ENCODE measurements at regions not wholly inside any gene's neighbourhood (a gene's known extent, or its start where the extent isn't known, plus 50 kb on each side); places are given as distances from the start of the nearest gene placed in this dataset.
A peak's percentile ranks its signal among the peaks of the same experiment; 100 is the strongest.
"Not testable (repeated sequence)": the region's sequence is repeated elsewhere in the genome, so short reads cannot be mapped to it uniquely, and the experiment has no call there.

- peak; percentile 15 for DNase-seq (ENCODE audit: low spot score)
These were observed 965.6 kb downstream of the XPNPEP1 start for GRCh38 chr10:108957681-108958080.

GRCh38 chr10:108956149-108956548 is 967.2 kb downstream of the XPNPEP1 start:
- DNase-seq (ENCODE audit: low spot score): no peak

GRCh38 chr10:108920029-108920428 is 1003.3 kb downstream of the XPNPEP1 start:
- DNase-seq (ENCODE audit: low spot score): not testable (repeated sequence)

GRCh38 chr10:108913300-108913699 is 1010.0 kb downstream of the XPNPEP1 start:
- DNase-seq (ENCODE audit: low spot score): no peak

- peak; percentile 72 for DNase-seq (ENCODE audit: low spot score)
These were observed 1011.3 kb downstream of the XPNPEP1 start for GRCh38 chr10:108911814-108912541.

DNA sequence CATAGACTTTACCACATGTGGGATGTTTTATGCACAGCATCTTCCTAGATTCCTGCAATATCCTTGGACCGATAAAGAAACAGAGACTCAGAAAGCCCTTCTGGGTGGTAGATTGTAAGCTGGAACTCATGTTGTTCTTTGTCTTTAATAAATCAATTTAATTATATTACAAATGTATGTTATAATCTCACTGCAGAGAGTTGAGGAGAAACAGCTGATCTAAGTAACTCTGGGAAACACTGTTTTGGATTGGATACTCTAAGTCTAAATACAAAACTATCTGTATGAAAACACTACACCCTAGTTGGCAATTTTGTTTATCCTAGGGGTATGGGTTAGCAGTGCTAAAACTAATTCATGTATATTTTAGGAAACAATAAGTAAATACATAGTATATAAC is 1015.2 kb downstream of the XPNPEP1 start:
- DNase-seq (ENCODE audit: low spot score): no peak

DNA sequence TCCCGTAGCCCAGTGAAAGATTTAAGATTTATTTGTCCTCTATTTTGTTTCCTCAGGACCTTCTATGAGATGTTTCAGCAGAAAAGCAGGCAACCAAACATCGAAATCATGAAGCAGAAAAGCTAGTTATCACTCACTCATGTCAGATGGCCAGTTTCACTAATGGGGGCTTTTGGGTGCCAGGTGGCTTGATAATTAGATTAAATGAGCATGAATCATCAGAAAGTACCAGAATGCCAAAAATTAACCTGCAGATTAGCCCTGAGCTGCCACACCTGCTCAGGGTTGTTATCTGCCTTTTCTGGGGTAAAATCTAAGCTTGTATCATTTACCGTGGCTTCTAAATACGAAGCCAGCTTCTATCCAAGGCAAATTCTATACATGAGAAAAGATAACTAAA is 1017.5 kb downstream of the XPNPEP1 start:
- DNase-seq (ENCODE audit: low spot score): no peak

DNA sequence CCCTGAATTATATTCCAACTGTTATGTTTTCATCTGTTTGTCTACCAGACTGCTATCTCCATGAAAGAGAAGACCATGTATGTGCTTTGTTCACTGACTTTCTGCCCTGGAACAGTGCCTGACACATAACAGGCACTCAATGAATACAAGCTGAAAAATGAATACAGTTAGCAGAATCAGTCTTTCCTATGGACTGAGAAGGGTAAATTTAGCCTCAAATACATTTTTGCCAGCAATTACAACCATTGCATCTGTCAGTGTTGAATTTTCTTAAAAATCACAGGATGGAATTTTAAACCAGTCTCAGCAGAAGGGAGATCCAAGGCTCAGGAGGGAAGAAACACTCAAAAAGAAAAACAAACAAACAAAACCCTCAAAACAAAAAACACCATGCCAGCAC is 1018.1 kb downstream of the XPNPEP1 start:
- DNase-seq (ENCODE audit: low spot score): no peak

DNA sequence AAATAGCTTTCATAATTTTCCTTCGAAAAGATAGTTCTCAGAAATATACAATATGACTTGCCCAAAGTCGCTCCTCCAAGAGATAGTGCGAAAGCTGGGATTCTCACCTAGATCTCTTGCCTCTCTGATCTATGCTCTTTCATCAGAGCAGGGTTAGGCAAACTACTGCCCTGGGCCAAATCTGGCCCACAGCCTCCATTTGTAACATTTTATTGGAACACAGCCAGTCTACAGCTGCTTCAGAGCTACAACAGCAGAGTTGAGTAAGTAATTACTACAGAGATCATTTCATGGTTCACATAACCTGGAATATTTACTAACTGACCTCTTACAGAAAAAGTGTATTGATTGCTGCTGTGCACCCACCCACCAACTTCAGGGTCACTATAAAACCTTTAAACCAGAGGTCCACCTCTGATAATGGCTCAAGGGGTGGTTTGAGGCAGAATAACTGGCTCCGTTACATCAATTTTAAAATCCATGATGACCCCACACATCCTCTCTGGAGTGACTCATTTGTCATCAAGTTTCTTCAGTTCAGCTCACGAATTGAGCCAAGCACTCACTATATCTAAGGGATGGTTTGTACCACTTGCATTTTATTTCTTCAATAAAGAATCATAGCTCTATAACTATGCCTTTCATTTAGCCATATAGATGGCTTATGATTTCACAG is 1019.0 kb downstream of the XPNPEP1 start:
- peak; percentile 14 for DNase-seq (ENCODE audit: low spot score)

GRCh38 chr10:108902619-108903285 is 1020.6 kb downstream of the XPNPEP1 start:
- DNase-seq (ENCODE audit: low spot score): no peak

DNA sequence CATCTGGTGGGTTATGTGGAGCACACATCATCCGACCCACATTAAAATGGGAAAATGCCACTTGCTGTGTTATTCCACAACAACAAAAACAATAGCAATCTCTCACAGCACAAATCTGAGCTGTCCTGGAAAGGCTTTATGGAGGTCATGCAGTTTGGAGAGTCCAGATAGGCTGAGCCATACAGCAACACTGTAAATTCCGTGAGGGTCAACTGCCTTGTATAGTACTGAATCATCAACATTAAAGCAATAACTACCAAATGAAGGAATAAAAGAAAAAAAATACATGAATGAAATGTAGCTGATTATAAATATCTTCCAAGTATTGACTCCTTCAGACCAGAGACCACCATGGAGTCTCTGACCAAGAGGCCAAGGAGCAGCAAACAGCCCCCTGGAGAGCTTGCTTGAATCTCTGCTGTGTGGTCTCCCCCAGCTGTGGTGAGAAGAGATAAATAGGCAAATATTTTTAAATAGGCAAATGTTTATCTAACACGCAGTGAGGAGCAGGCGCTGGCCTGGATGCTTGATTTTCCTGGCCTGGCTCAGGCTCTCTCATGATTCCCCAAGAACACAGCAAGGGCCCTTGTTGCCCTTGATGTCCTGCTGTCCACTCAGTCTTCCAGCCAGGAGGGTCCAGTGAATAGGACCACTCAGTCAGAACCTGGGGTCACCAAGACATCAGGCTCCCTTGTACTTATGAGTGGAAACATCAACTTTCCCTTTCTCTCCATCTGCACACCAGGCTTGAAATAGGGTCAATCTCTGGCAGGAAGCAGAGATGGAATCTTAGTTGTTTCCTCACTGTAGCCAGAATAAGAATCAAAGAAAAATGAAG is 1021.3 kb downstream of the XPNPEP1 start:
- peak; percentile 3 for DNase-seq (ENCODE audit: low spot score)

DNA sequence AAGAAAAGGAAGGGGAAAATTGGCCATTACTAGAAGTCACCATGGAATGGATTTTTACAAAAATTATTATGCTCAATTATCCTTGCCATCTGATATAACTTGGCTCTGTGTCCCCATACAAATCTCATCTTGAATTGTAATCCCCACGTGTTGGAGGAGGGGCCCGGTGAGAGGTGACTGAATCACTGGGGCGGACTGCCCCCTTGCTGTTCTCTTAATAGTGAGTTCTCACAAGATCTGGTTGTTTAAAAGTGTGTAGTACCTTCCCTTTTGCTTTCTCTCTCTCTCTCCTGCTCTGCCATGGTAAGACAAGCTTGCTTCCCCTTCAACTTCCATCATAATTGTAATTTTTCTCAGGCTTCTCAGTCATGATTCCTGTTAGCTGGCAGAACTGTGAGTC is 1023.6 kb downstream of the XPNPEP1 start:
- no peak for DNase-seq (ENCODE audit: low spot score)

- DNase-seq (ENCODE audit: low spot score): no peak
These were observed 1028.7 kb downstream of the XPNPEP1 start for GRCh38 chr10:108894402-108895301.

- peak; percentile 13 for DNase-seq (ENCODE audit: low spot score)
These were observed 1046.2 kb downstream of the XPNPEP1 start for GRCh38 chr10:108877095-108877561.

DNA sequence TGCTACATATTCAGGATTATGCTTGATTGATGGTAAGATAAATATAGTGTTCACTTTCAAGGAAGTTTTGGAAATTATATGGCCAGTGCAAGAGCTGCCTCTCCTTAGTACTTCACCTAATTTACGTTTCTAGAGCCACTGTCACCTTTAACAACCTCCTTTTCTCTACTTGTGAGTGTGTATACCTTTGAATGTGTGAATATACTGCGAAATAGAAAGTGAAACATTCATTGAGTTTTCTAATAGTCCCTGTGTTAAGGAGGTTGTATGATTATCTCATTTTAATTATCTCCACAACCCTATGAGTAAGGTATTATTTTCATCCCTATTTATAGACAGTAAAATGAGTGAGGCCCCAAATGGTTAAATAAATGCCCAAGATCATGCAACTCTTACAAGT is 1050.5 kb downstream of the XPNPEP1 start:
- no peak for DNase-seq (ENCODE audit: low spot score)

DNA sequence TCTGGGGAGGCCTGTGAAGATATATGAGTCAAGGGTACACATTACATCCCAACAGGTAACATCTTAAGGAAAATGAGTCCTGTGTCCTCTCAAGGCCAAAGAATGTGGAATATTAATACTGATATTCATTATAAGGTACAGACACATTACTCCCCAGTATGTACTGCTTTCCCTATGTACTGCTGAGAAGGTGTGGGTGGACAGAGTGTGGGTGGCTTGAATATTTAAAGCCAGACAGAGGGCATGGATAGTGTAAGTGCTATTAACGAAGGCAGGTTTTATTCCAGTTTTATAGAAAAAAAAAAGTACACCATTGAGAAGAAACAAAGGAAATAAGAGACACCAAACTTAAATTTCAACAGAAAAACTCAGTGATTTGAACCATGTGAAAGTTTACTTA is 1054.4 kb downstream of the XPNPEP1 start:
- no peak for DNase-seq (ENCODE audit: low spot score)

DNA sequence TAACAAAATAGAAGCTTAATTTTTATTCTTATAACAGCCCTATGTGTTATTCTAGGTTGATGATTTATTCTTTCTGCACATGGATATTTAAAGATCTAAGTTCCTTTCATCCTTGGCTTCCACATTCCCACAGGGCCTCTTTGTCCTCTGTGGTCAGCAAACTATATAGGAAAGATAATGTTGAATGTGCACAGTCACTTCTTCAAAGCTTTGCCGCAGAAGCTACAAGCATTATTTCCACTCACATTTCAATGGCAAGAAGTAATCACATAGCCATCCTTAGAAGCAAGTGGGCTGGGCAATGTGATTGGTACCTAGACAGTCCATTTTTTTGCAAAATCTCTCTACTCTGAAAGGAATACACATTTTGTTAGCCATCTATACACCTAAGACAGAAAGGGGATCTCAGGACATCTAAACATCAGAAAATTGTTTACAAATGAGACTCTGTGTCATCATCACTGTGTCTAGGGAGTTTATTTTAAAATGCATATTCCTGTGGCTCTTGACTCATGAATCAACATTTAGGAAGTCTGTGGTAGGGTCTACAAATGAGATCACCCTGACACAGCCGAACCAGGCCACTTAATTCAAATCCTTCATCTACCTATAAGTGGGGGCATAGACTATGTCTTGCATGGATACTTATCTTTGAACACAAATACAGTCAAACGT is 1060.5 kb downstream of the XPNPEP1 start:
- peak; percentile 6 for DNase-seq (ENCODE audit: low spot score)

- no peak for DNase-seq (ENCODE audit: low spot score)
These were observed 1062.0 kb downstream of the XPNPEP1 start for GRCh38 chr10:108861181-108861754.

DNA sequence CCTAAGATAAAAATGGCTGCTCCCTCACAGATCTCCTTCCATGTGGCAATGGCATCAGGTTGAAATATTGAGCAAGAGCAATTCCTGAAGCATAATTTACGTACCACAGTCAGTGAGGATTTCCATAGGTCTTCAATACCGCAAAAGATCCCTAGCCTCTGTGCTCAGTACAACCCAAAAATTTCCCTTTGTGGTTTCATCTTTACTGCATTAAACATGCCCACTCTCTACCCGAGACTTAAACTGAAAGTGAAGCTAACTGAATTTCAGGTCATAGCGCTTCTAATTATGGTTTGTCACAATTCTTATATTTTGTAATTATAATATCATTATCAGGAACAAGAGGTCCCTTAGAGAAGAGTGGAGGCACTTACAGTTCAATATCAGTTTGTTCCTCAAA is 1071.1 kb downstream of the XPNPEP1 start:
- DNase-seq (ENCODE audit: low spot score): no peak
